Hepatocyte (in vitro differentiated cells): ENCODE measurements at regions not wholly inside any gene's neighbourhood (a gene's known extent, or its start where the extent isn't known, plus 50 kb on each side); places are given as distances from the start of the nearest gene placed in this dataset.

Source experiments
- DNase-seq: peaks from one replicate; pipeline ENCODE4 v3.0.0-alpha.2; 2016; ENCODE audit warnings: low spot score
- H2AFZ ChIP-seq: fragments of 200-600 bp; sonication (generic); 2 replicates; pipeline ENCODE4 v1.6.0; 2016; ENCODE audit warnings: antibody characterized with exemption, mild to moderate bottlenecking
- H3K27ac ChIP-seq: fragments of 200-600 bp; sonication (generic); 2 replicates; pipeline ENCODE4 v1.5.1; 2016; ENCODE audit warnings: mild to moderate bottlenecking
- H3K27me3 ChIP-seq: fragments of 200-600 bp; sonication (generic); 2 replicates; pipeline ENCODE4 v1.6.1; 2016
- H3K36me3 ChIP-seq: fragments of 200-600 bp; sonication (generic); replicated peaks from 2 replicates; pipeline ENCODE4 v1.5.1; 2016; ENCODE audit warnings: low read depth; ENCODE audit not compliant: insufficient read depth
- H3K4me1 ChIP-seq: fragments of 200-600 bp; sonication (generic); 2 replicates; pipeline ENCODE4 v1.5.1; 2016; ENCODE audit warnings: mild to moderate bottlenecking, moderate library complexity; ENCODE audit not compliant: insufficient read depth
- H3K4me2 ChIP-seq: fragments of 200-600 bp; sonication (generic); 2 replicates; pipeline ENCODE4 v1.6.0; 2016
- H3K4me3 ChIP-seq: fragments of 200-600 bp; sonication (generic); 2 replicates; pipeline ENCODE4 v1.5.1; 2016; ENCODE audit warnings: mild to moderate bottlenecking
- H3K79me2 ChIP-seq: fragments of 200-600 bp; sonication (generic); 2 replicates; pipeline ENCODE4 v1.6.0; 2017; ENCODE audit warnings: mild to moderate bottlenecking
- H3K9me2 ChIP-seq: fragments of 200-600 bp; sonication (generic); replicated peaks from 2 replicates; pipeline ENCODE4 v1.6.0; 2017; ENCODE audit warnings: mild to moderate bottlenecking; ENCODE audit not compliant: insufficient read depth
- H3K9me3 ChIP-seq: fragments of 200-600 bp; sonication (generic); 2 replicates; pipeline ENCODE4 v1.5.1; 2016; ENCODE audit warnings: low read depth, mild to moderate bottlenecking
- H4K20me1 ChIP-seq: fragments of 200-600 bp; sonication (generic); 2 replicates; pipeline ENCODE4 v1.6.0; 2016; ENCODE audit warnings: mild to moderate bottlenecking; ENCODE audit not compliant: insufficient read depth, poor library complexity, severe bottlenecking
- EZH2 ChIP-seq: fragments of 200-600 bp; sonication (generic); IDR thresholded peaks from 2 replicates; pipeline ENCODE4 v1.6.1; 2016; ENCODE audit warnings: antibody characterized with exemption, mild to moderate bottlenecking, borderline replicate concordance
- EZH2phosphoT487 ChIP-seq: fragments of 200-600 bp; sonication (generic); IDR thresholded peaks from one replicate; pipeline ENCODE4 v1.6.1; 2018; ENCODE audit warnings: antibody characterized with exemption, mild to moderate bottlenecking, low read depth, moderate library complexity; ENCODE audit not compliant: unreplicated experiment, severe bottlenecking
- WGBS: methylation state at CpG from one replicate; pipeline ENCODE4 v1.1.6; 2016; ENCODE audit warnings: low lambda C conversion rate; ENCODE audit errors: missing lambda C conversion rate; 5-methylcytosine and 5-hydroxymethylcytosine counted together
- TF ChIP-seq, protein P1 (sequence below): fragments of 200-600 bp; sonication (generic); IDR thresholded peaks from 2 replicates; pipeline ENCODE4 v1.5.1; 2016; ENCODE audit warnings: antibody characterized with exemption, mild to moderate bottlenecking; ENCODE audit not compliant: poor library complexity

GRCh38 chr7:25918731-25919130, 233.3 kb upstream of the NFE2L3 start:
- no peak for TF ChIP-seq EZH2phosphoT487
- TF ChIP-seq, protein P1, sequence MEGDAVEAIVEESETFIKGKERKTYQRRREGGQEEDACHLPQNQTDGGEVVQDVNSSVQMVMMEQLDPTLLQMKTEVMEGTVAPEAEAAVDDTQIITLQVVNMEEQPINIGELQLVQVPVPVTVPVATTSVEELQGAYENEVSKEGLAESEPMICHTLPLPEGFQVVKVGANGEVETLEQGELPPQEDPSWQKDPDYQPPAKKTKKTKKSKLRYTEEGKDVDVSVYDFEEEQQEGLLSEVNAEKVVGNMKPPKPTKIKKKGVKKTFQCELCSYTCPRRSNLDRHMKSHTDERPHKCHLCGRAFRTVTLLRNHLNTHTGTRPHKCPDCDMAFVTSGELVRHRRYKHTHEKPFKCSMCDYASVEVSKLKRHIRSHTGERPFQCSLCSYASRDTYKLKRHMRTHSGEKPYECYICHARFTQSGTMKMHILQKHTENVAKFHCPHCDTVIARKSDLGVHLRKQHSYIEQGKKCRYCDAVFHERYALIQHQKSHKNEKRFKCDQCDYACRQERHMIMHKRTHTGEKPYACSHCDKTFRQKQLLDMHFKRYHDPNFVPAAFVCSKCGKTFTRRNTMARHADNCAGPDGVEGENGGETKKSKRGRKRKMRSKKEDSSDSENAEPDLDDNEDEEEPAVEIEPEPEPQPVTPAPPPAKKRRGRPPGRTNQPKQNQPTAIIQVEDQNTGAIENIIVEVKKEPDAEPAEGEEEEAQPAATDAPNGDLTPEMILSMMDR, result no peak
- TF ChIP-seq EZH2, result no peak
- Histone ChIP-seq H3K79me2 (no peaks in the 10 kb centered on the region), H3K36me3 (no peaks in the 10 kb centered on the region), H3K4me2 (no peak overlapping the region), H3K27me3 (no peaks in the 10 kb centered on the region), H3K4me3 (no peak overlapping the region), H4K20me1 (no peaks in the 10 kb centered on the region), H3K4me1 (no peaks in the 10 kb centered on the region), H2AFZ (no peak overlapping the region), H3K9me3 (no peaks in the 10 kb centered on the region), H3K9me2 (no peaks in the 10 kb centered on the region), H3K27ac (no peak overlapping the region)
- 97% methylated on average over 1 of the region's 1 CpG for WGBS
- DNase-seq, result no peak

DNA sequence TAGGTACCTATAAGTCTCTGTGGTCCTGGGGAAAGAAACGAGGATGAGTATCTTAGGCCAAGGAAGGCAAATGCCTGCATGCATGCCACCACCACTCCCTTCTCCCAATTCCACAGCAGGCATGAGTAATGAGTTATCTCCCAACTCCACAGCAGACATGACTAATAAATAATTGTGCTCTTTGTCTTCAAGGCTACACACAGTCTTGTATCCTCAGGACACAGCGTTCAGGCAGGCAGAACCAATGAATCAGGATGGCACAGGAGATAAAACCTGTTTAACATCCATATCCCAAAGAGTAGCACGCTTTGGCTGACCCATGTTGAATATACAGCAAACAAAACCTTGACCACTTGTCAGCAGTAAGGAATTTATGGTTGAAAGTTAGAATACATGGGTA, 229.7 kb upstream of the NFE2L3 start:
- no peak for DNase-seq
- H2AFZ ChIP-seq, result no peak overlapping the region

DNA sequence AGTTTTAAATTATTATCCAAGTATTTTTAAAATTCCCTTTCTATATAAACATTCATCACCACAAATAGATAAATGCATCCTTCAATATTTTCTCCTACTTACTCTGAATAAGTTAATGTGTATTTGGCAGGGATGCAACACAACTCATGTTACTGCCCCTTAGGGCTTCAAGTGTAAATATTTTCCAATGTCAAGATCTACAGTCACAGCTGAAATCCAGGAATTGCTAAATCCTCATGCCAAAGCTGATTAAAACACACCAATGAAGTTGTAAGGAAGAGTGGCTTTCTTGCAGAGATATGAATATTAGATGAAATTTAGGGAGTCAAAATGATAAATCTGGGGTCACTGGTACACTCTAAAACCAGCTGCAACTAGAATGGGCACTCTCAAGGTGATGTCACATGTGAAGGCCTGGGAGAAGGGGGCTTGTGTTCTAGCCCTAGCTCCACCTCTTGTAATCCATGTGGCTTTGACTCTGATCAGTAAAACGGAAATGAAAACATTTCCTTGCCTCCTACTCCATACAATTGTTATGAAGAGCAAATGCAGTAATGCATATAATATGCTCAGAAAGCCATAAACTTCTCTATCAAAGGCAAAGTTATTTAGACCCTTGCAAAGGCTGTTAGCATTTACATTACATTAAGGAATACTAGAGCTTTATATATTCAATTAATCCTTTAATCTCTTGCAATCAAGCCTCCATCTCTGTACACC, 228.1 kb upstream of the NFE2L3 start:
- Histone ChIP-seq H3K36me3 (no peaks in the 10 kb centered on the region), H3K4me1 (no peaks in the 10 kb centered on the region), H4K20me1 (no peaks in the 10 kb centered on the region), H3K27me3 (no peaks in the 10 kb centered on the region), H3K79me2 (no peaks in the 10 kb centered on the region), H3K9me2 (no peaks in the 10 kb centered on the region), H3K27ac (no peak overlapping the region), H3K9me3 (no peaks in the 10 kb centered on the region), H2AFZ (no peak overlapping the region), H3K4me3 (no peak overlapping the region), H3K4me2 (no peak overlapping the region)
- DNase-seq, result no peak
- WGBS, result 73% methylated on average over 1 of the region's 1 CpG
- TF ChIP-seq EZH2phosphoT487 (no peak), EZH2 (no peak)
- TF ChIP-seq, protein P1, result no peak

More for the DNA sequence above, 229.7 kb upstream of the NFE2L3 start:
- Histone ChIP-seq H3K9me2 (no peaks in the 10 kb centered on the region), H3K4me3 (no peak overlapping the region), H3K36me3 (no peaks in the 10 kb centered on the region), H3K79me2 (no peaks in the 10 kb centered on the region), H3K4me2 (no peak overlapping the region), H3K27ac (no peak overlapping the region), H3K4me1 (no peaks in the 10 kb centered on the region), H4K20me1 (no peaks in the 10 kb centered on the region), H3K27me3 (no peaks in the 10 kb centered on the region), H3K9me3 (no peaks in the 10 kb centered on the region)
- TF ChIP-seq EZH2, result no peak
- TF ChIP-seq EZH2phosphoT487, result no peak
- TF ChIP-seq, protein P1, result no peak
- WGBS, result 80% methylated on average over 3 of the region's 3 CpGs
